GM21367 (cell line): ENCODE measurements at regions not wholly inside any gene's neighbourhood (a gene's known extent, or its start where the extent isn't known, plus 50 kb on each side); places are given as distances from the start of the nearest gene placed in this dataset.
"Not testable (repeated sequence)": the region's sequence is repeated elsewhere in the genome, so short reads cannot be mapped to it uniquely, and the experiment has no call there.

Experiments used
- ATAC-seq: cut with Tn5 transposase; IDR thresholded peaks from one replicate; pipeline ENCODE4 v1.9.1; 2021; ENCODE audit not compliant: unreplicated experiment

DNA sequence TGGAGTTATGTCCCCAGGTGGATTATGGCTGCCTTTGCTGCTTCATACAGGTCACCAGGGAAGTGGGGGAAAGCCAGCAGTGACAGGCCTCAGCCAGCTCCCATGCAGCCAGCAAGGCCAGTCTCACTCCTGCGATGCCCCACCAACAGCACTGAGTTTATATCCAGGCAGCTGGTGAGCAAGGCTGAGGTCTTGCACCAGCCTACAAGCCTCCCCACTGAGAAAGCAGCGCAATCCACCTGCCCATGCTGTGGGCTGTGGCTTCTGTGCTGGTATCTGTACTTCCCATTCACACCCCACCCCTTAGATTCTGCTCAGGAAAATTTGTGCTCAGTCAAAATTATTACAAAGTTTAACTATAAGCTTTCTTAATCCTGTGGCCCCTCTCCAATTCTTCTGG lies 153.5 kb downstream of the HHIP start:
- no peak for ATAC-seq

DNA sequence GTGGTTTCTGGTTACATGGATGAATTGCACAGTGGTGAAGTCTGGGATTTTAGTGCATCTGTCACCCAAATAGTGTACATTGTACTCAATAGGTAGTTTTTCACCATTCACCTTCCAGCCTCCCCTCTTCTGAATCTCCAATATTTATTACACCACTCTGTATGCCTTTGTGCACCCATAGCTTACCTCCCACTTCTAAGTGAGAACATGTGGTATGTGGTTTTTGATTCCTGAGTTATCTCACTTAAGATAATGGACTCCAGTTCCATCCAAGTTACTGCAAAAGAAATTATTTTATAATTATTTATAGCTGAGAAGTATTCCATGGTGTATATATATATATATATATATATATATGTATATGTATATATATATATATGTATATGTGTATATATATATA lies 155.8 kb downstream of the HHIP start:
- ATAC-seq: no peak

DNA sequence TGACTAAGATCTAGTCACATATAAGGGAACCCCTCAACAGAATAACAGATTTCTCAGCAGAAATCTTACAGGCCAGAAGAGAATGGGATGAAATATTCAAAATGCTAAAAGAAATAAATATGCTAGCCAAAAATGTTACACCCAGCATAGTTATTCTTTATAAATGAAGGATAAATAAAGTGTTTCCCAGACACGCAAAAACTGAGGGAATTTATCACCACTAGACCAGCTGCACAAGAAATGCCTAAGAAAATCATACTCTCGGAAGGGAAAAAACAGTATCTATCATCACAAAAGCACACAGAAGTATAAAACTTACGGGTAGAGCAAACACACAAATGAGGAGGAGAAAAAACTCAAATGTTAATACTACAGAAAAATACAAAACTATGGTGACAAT lies 162.1 kb downstream of the HHIP start:
- no peak for ATAC-seq

DNA sequence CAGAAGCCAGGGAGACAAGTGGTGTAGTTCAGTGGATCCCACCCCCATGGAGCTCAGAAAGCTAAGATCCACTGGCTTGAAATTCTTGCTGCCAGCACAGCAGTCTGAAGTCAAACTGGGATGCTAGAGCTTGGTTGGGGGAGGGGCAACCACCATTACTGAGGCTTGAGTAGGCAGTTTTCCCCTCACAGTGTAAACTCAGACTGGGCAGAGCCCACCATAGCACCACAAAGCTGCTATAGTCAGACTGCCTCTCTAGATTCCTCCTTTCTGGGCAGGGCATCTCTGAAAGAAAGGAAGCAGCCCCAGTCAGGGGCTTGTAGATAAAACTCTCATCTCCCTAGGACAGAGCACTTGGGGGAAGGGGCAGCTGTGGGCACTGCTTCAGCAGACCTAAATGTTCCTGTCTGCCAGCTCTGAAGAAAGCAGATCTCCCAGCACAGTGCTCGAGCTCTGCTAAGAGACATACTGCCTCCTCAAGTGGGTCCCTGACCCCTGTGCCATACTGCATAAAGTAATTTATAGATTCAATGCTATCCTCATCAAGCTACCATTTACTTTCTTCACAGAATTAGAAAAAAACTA lies 163.2 kb downstream of the HHIP start:
- ATAC-seq: no peak

DNA sequence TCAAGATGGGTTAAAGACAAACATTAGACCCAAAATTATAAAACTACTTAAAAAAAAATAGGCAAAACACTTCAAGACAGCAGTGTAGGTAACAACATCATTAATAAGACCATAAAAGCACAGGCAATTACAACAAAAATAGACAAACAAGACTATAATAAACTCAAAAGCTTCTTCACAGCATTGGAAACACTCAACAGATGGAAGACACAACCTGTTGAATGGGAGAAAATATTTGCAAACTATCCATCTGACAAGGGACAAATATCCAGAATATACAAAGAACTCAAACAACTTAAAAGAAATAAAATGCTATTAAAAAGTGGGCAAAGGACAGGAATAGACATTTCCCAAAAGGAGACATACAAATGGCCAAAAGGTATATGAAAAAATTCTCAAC lies 170.7 kb downstream of the HHIP start:
- no peak for ATAC-seq

DNA sequence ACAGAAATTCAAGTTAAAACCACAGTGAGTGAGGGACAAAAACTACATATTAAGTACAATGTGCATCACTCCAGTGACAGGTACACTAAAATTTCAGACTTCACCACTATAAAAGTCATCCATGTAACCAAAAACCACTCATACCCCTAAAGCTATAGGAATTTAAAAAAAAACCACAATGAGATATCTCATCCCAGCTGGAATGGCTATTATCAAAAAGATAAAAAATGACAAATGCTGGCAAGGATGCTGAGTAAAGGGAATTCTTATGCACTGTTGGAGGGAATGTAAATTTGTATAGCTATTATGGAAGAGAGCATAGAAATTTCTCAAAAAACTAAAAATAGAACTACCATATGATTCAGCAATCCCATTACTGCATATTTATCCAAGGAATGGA lies 171.1 kb downstream of the HHIP start:
- ATAC-seq: no peak

DNA sequence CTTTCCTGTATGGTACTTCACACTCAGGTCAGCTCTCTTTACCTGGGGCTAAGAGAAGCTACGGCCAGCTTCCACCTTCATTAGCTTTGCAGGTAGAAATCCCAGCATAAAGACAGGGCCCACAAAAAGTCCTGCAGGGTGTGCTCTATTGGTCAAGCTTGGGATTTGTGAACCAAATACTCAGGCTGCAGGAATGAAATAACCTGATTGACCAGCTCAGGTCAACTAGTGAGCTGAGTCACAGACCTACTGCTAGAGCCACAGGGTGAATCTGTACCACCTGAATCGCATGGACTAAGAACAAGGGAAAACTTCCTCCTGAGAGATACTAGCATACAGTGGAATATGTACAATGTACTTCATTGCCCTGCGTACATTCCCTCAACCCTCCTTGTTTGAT lies 172.2 kb downstream of the HHIP start:
- ATAC-seq: no peak

DNA sequence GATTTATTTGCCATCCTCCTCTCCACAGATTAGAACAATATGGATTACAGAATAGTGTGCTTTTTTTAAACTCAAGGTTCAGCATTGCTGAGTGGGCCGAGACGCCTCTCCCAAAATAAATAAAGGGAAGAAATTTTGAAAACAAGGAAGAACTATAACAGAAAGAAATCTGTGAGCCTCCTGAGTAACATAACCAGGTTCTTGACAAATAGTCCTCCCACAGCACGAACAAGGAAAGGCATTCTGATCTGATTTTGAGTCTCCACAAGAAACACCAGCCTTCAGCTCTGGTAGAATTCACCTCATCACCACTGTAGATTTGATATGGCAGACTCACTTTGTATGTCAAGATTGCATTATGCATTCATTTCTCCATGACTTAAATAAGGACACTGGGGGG lies 173.6 kb downstream of the HHIP start:
- ATAC-seq: no peak

DNA sequence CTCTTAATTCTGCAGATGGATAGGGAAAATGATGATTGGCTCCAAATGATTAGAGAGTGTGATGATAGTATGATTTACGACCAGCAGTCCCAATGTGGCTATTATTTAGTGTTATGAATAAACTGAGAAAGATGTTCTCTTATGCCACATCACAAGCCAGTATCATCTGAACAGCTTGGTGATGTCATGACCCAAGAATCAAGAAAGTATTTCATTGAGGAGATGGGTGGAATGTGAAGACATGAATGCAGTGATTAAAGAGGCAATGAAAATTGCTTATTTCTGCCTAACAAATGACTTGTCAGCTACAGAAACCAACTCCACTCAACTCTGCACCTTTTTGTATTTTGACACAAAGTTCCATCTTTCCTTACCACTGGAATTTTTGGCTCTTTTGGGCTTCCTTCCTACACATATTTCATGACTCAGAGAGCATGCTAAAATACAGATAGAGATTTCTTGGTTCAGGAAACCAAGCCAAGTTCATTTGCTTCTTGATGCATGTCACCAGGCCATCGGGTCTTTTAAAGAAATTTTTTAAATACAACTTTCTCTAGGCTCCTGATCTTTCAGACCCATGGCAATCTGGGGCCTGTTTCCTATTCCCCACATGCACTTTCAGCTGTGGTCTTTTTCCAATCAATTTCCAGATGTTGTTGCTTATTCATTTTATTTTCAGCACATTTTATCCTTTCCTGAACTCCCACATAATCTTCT lies 174.2 kb downstream of the HHIP start:
- ATAC-seq: no peak

DNA sequence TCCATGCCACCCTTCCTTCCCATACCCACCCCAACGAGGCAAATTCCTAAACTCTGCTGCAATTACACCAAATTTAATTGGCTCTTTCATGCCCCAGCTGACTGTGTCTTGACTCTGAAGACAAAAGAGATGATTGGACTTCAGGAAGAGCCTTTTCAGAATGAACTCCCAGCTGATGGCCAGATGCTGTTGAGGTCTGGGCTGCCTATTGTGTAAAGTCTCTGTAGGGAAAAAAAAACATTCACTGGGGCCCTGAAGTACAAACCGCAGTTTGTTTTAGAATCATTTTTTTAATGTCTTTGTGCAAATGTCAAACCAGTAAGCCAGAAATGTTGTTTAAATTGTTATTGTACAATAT lies 174.8 kb downstream of the HHIP start:
- no peak for ATAC-seq

DNA sequence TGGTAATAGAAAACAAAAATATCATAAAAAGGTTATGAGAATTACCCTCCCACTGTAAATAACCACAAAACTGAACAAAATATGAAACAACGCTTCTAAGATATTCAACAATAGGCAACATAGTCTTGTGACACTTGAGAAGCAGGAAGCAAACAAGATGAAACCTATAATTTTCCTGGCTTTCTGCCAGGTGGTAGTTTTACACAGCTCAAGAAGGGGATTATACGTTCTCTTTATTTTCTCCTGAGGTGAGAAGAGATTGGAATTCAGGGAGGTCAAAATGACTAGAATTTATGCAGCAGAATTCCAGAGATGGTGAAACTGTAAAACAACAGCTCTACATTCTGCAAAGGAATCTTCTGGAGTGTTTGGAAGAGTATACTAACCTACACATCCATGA lies 186.0 kb downstream of the HHIP start:
- no peak for ATAC-seq

DNA sequence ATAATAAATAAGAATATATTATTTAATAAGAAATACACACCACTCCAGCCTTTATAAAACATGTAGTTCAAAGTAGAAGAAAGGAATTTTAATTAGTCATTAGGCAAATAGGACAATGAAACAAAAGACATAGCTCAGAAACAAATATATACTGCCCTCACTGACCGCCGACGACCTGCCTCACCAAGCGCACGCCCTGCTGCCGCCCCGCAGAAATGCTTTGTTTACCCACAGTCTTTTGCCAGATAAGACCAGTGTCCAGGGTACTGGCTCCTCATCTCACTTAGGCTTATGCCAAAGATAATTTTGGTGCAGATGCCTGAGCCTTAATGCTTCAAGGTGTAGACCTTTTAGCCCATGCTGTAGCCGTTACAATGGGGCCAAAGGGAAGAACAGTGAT lies 199.5 kb downstream of the HHIP start:
- ATAC-seq: no peak

DNA sequence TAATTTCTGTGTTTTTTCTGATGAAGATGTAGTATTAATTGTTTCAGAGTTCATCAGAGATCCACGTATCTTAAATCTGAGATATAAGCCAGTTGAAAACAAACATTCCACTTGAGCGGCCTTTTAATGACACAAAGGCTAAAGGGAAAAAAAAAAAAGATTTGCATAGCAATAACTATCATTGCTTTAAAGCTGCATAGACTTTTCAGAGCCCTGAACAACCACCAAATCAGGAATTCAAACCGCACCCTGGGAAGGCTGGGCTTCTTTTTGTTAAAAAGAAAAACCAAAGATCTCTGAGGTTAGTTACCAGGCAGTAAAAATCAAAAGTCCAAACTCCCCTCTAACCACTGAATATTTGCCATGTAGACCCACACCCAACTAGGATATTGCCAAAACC lies 206.0 kb downstream of the HHIP start:
- ATAC-seq: no peak

DNA sequence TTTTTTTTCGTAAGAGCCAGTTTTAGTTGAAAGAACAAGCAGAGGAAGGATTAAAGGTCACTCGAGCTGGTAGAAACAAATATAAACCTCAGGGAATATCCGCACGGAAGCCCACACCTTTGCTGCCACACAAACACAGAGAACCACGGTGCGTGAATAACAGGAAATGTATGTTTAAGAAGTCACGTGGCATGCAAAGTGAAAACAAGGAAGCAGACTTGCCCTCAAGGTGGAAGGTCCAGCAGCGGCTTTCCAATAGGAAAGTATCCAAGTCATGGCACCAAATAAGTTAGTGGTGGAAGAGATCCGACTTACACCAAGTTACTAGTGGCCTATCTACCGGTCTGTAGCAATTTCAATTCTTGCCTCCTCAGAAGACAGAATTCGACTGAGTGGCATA lies 215.5 kb downstream of the HHIP start:
- no peak for ATAC-seq

DNA sequence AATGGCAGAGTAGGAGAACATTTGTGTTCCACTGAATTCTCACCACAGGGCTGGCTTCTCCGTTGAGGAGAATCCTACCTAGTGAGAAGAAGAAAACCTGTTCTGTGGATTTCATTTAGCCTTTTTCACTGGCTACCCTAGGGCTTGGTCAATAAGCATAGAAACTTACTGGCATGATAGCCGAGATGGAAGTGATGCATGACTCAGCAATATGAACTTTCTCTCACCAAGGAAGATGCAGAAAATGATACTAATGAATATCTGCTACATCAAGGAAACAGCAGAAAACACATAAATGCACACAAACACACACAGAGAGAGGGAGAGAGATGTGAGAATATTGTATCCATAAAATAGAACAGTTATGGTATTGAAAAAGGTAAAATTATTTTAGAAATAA lies 216.3 kb downstream of the HHIP start:
- ATAC-seq: no peak

DNA sequence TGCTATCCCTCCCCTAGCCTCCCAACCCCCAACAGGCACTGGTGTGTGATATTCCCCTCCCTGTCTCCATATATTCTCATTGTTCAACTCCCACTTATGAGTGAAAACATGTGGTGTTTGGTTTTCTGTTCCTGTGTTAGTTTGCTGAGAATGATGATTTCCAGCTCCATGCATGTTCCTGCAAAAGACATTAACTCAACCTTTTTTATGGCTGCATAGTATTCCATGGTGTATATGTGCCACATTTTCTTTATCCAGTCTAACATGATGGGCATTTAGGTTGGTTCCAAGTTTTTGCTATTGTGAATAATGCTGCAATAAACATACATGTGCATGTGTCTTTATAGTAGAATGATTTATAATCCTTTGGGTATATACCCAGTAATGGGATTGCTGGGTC lies 218.9 kb downstream of the HHIP start:
- ATAC-seq: not testable (repeated sequence)

DNA sequence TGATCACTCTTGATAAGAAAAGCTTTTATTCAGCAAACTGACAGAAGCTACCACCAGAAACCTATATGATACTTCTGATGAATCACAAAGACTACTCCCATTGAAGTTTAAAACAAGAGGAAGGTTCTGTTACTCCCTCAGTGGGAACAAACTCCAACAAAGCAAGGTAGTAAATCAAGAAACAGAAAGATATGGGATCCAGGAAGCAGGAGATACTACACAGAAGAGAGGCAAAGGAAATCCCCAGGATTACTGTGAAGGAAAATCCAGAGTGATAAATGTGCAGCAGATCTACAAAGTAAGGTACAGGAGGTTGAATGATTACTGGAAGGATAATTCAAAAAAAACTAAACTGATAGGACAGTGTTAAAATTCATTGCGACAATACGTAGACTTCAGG lies 222.4 kb downstream of the HHIP start:
- ATAC-seq: no peak

DNA sequence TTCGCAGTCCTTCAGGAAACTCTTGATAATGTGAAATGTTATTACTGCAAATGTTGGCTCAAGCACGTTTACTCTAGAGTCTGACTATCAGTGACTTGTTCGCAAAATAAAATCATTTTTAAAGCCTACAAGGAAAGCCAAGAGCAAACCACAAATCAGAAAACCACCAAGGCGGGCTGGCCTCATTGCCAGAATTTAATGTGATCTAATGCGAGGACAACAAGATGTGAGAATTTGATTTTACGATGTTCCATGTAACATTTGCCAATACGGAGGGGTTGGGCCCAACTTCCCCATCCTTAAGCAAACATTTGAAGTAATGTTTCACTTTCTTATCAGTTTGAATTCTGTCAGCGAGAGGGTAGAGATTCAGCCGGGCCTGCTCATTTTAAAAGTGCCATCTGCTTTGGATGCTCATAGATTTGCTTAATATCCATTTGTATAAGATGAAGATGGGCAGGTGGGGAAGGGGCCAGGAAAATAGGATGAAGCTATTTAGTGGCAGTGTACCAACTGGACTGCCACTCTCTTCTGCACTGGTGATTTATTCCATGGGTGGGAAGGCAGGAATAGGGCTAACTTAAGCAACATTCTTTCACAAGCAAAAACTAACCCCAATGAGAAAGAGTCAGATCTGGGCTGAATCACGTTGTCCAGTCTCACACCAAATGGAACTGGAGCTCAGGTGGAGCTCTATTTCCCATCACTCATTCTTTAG lies 225.3 kb downstream of the ANAPC10 start:
- ATAC-seq: no peak

DNA sequence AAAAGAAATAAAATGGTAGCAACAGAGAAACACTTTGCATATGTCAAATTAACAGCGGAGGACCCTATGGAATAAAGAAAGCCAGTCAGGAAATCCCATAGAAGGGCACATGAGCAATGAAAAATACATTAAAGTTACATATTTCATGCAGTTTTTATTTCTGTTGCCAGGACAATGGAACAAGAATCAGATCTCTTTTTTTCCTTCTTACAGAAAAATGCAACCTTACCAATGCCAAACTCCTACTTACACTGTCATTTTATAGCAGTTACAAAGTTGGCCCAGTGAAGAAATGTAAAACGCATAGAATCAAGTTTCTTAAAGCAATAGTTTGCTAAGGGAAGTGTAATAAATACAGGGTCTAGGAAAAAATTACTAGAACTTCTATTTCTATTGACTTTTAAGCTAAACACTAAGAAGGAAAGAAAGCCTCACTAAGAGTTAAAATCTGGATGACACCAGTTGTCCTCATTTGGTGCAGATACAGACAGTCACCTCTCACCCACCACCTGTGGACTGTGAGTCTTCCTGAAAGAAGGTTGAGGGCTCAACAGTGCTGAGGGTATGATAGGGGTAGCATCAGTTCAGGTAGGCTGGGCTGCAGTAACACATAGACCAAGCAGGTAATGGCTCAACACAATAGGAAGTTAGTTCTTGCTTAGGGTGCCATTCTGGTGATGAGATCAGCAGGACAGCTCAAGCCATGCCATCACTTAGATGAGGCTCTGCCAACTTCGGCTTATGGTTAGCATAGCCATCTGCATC lies 224.6 kb downstream of the ANAPC10 start:
- no peak for ATAC-seq

DNA sequence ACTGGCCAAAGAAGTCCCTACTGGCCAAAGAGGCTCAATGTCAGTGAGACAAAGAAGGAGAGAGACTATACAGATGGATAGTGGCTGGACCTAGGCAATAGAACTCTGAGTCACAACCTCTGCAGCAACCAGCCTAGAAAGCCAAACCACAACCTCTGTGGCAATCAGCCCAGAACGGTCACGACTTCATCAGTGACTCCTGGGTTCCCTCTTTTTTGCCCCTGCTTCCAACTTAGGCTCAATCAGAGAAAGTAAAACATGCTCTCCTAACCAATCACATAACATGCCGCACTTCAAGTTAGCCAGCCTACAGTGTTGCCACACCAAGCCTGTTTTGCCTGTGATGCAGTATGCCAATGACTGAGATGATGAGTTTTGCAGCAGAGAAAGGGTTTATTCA lies 203.4 kb downstream of the ANAPC10 start:
- no peak for ATAC-seq

DNA sequence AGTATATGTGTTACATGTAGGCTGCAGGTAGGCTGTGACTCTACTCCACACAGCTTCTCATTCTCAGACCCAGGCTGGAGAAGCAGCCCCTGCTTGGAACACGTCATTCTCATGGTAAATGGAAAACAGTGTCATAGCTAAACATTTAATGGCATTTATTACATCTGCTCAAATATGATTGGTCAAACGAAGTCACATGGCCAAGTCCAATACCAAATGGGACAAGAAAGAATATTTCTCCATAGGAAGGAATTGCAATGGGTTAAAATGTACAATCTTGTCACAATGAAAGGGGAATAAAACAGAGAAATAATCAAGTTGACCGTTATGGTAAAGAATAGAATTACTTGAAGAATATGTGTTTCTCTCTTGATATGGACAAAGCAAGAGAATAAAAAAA lies 198.6 kb downstream of the ANAPC10 start:
- ATAC-seq: no peak

DNA sequence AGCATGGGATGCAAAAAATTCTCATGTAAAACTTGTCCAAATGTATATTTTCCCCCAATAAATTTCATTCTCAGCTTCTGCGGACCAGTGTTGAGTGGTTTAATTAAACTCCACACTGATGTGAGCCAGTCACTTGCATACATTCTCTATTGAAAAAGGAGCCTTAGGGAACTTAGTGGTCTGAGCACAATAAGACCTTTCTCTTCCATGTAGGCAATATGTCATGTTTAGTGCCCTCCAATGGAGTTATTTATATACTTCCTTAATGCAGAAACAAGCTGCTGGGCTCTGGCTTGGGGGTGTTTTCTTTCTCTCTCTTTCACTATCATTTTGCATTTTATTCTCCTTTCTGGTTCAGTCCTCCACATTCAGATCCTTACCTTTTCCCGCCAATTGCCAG lies 196.9 kb downstream of the ANAPC10 start:
- no peak for ATAC-seq
